Astrocyte (in vitro differentiated cells and primary cell): ENCODE measurements at regions not wholly inside any gene's neighbourhood (a gene's known extent, or its start where the extent isn't known, plus 50 kb on each side); places are given as distances from the start of the nearest gene placed in this dataset.

Experiments
- DNase-seq: peaks from one replicate; pipeline ENCODE4 v3.0.0-alpha.2; 2010; ENCODE audit warnings: low read depth
- FAIRE-seq: peaks from 2 replicates; lab custom pipeline; 2011; peaks lifted over from hg19 to GRCh38; lab: Jason Lieb, UNC
- H2AFZ ChIP-seq: 2 replicates; pipeline ENCODE4 v1.6.0; 2012; ENCODE audit warnings: low read depth, low read length, inconsistent platforms
- H3K27ac ChIP-seq: 2 replicates; pipeline ENCODE4 v1.5.1; 2011; ENCODE audit warnings: low read depth, low read length, inconsistent platforms
- H3K27me3 ChIP-seq: 2 replicates; pipeline ENCODE4 v1.6.0; 2011; ENCODE audit warnings: low read length, inconsistent platforms; ENCODE audit not compliant: insufficient read depth
- H3K36me3 ChIP-seq: 2 replicates; pipeline ENCODE4 v1.5.1; 2011; ENCODE audit warnings: low read length, inconsistent platforms; ENCODE audit not compliant: insufficient read depth
- H3K4me1 ChIP-seq: 2 replicates; pipeline ENCODE4 v1.5.1; 2011; ENCODE audit warnings: low read length, inconsistent platforms; ENCODE audit not compliant: insufficient read depth
- H3K4me2 ChIP-seq: 2 replicates; pipeline ENCODE4 v1.6.0; 2012; ENCODE audit warnings: low read length, inconsistent platforms
- H3K4me3 ChIP-seq: 2 replicates; pipeline ENCODE4 v1.5.1; 2011; ENCODE audit warnings: low read depth, mild to moderate bottlenecking, low read length, inconsistent platforms; ENCODE audit not compliant: insufficient read depth
- H3K79me2 ChIP-seq: 2 replicates; pipeline ENCODE4 v1.6.0; 2012; ENCODE audit warnings: mild to moderate bottlenecking, low read length, inconsistent platforms; ENCODE audit not compliant: insufficient read depth
- H3K9ac ChIP-seq: 2 replicates; pipeline ENCODE4 v1.6.0; 2012; ENCODE audit warnings: mild to moderate bottlenecking, low read length, inconsistent platforms
- H3K9me3 ChIP-seq: 2 replicates; pipeline ENCODE4 v1.5.1; 2012; ENCODE audit warnings: low read depth, mild to moderate bottlenecking, low read length, inconsistent platforms; ENCODE audit not compliant: insufficient read depth
- H4K20me1 ChIP-seq: 2 replicates; pipeline ENCODE4 v1.6.0; 2012; ENCODE audit warnings: low read length, inconsistent platforms; ENCODE audit not compliant: insufficient read depth
- H3K27ac Mint-ChIP-seq: one replicate; pipeline ENCODE4 v1.8.0; 2021; ENCODE audit warnings: mild to moderate bottlenecking, mixed read lengths; ENCODE audit not compliant: unreplicated experiment
- H3K27me3 Mint-ChIP-seq: one replicate; pipeline ENCODE4 v1.8.0; 2021; ENCODE audit warnings: low read depth, mixed read lengths; ENCODE audit not compliant: unreplicated experiment
- H3K36me3 Mint-ChIP-seq: one replicate; pipeline ENCODE4 v1.8.0; 2021; ENCODE audit warnings: low read depth, mixed read lengths; ENCODE audit not compliant: unreplicated experiment
- H3K4me1 Mint-ChIP-seq: one replicate; pipeline ENCODE4 v1.8.0; 2021; ENCODE audit warnings: low read depth, mixed read lengths; ENCODE audit not compliant: unreplicated experiment
- H3K4me3 Mint-ChIP-seq: one replicate; pipeline ENCODE4 v1.8.0; 2021; ENCODE audit warnings: mild to moderate bottlenecking, moderate library complexity, mixed read lengths; ENCODE audit not compliant: unreplicated experiment
- H3K9me3 Mint-ChIP-seq: one replicate; pipeline ENCODE4 v1.8.0; 2021; ENCODE audit warnings: mild to moderate bottlenecking, mixed read lengths; ENCODE audit not compliant: unreplicated experiment
- EZH2 ChIP-seq: IDR thresholded peaks from 2 replicates; pipeline ENCODE4 v1.6.1; 2012; ENCODE audit warnings: mild to moderate bottlenecking, low read length, inconsistent platforms; ENCODE audit not compliant: insufficient read depth
- TF ChIP-seq, protein P1 (sequence below): IDR thresholded peaks from 2 replicates; pipeline ENCODE4 v1.5.1; 2011; ENCODE audit warnings: low read depth, mild to moderate bottlenecking, inconsistent platforms, low read length, moderate library complexity; ENCODE audit not compliant: insufficient read depth

DNA sequence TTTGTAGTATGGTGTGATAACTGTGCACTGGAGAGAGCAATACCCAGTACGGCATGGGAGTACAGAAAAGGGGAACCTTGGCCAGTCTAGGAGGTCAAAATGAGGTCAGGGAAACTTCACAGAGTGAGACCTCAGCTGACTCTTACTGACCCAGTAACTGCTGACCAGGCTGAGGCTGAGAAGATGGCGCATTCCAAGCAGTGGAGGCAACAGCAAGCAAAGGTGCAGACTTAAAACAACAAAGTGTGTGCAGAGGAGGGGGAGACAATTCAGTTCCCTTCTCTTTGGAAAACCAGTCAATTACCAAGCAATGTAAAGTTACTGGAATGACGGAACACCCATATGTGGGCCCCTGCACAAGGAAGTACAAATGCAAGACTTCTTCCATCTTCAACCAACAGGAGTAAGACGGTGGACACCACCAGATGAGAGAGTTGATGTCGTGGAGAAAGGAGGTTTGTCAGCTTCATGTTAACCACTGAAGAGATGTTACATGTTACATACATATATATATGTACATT is 54.6 kb upstream of the PRDX6 start:
- no peak overlapping the region for H3K27ac Mint-ChIP-seq
- Histone ChIP-seq H2AFZ (no peak overlapping the region), H3K79me2 (no peaks in the 10 kb centered on the region), H3K9ac (no peak overlapping the region), H3K36me3 (no peaks in the 10 kb centered on the region), H3K4me3 (no peak overlapping the region), H3K4me2 (no peak overlapping the region), H4K20me1 (no peaks in the 10 kb centered on the region), H3K27me3 (no peaks in the 10 kb centered on the region), H3K4me1 (peaks cover 14% of the 10 kb centered on the region), H3K27ac (no peak overlapping the region), H3K9me3 (no peaks in the 10 kb centered on the region)
- no peak overlapping the region for H3K4me3 Mint-ChIP-seq
- TF ChIP-seq EZH2 = no peak
- TF ChIP-seq, protein P1, sequence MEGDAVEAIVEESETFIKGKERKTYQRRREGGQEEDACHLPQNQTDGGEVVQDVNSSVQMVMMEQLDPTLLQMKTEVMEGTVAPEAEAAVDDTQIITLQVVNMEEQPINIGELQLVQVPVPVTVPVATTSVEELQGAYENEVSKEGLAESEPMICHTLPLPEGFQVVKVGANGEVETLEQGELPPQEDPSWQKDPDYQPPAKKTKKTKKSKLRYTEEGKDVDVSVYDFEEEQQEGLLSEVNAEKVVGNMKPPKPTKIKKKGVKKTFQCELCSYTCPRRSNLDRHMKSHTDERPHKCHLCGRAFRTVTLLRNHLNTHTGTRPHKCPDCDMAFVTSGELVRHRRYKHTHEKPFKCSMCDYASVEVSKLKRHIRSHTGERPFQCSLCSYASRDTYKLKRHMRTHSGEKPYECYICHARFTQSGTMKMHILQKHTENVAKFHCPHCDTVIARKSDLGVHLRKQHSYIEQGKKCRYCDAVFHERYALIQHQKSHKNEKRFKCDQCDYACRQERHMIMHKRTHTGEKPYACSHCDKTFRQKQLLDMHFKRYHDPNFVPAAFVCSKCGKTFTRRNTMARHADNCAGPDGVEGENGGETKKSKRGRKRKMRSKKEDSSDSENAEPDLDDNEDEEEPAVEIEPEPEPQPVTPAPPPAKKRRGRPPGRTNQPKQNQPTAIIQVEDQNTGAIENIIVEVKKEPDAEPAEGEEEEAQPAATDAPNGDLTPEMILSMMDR = no peak
- FAIRE-seq = no peak
- DNase-seq = no peak
- no peaks in the 10 kb centered on the region for H3K9me3 Mint-ChIP-seq
- H3K4me1 Mint-ChIP-seq = peaks cover 21% of the 10 kb centered on the region
- no peaks in the 10 kb centered on the region for H3K27me3 Mint-ChIP-seq
- peaks cover 7% of the 10 kb centered on the region for H3K36me3 Mint-ChIP-seq

DNA sequence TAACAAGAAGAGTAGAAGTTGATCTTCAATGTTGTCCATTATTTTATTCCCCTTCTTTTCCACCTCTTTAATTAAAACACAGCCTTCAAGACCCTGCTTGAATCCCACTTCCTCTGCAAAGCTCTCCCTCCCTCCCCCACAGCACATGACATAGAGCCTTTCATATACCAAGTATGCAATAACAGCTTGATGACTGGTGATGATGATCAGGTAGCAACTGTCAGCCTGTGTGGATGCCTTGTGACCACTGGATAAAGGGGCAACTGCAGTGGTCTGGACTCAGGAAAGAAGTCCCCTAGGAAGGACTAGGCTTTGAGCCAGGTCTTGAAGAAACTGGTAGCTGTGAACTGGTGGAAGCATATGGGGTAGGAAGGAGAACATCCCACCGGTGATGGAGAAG is 53.8 kb upstream of the PRDX6 start:
- peaks cover 7% of the 10 kb centered on the region for H3K36me3 Mint-ChIP-seq
- H3K27me3 Mint-ChIP-seq = no peaks in the 10 kb centered on the region
- no peak overlapping the region for H3K4me3 ChIP-seq
- H3K4me1 ChIP-seq = peaks cover 10% of the 10 kb centered on the region
- no peaks in the 10 kb centered on the region for H3K36me3 ChIP-seq
- H3K27ac Mint-ChIP-seq = no peak overlapping the region
- DNase-seq (no peak), FAIRE-seq (no peak)
- no peaks in the 10 kb centered on the region for H3K9me3 Mint-ChIP-seq
- no peak overlapping the region for H2AFZ ChIP-seq
- H3K27ac ChIP-seq = no peak overlapping the region
- no peaks in the 10 kb centered on the region for H4K20me1 ChIP-seq
- TF ChIP-seq, protein P1 = no peak
- no peak for TF ChIP-seq EZH2
- no peaks in the 10 kb centered on the region for H3K9me3 ChIP-seq
- H3K9ac ChIP-seq = no peak overlapping the region
- no peaks in the 10 kb centered on the region for H3K27me3 ChIP-seq
- H3K4me2 ChIP-seq = no peak overlapping the region
- peaks cover 21% of the 10 kb centered on the region for H3K4me1 Mint-ChIP-seq
- H3K79me2 ChIP-seq = no peaks in the 10 kb centered on the region
- no peak overlapping the region for H3K4me3 Mint-ChIP-seq

DNA sequence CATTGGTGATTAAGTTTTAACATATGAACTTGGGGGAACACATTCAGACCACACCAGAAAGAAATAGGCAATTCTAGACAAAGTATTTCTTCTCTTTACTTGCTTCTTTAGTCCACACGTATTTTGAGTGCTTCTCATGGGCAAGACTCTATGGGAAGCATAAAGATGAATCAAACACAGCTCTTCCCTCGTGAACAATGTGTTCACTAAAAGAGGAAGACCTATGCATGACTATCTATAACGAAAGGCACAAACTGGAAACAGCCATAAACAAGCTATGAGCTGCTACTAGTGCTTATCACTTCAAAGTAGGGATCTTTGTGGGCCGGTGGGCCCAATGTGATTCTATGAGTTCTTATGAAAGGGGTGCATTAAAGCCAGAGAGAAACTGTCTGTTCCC is 53.0 kb upstream of the PRDX6 start:
- H3K9me3 ChIP-seq = no peaks in the 10 kb centered on the region
- H4K20me1 ChIP-seq = no peaks in the 10 kb centered on the region
- TF ChIP-seq, protein P1 = no peak
- TF ChIP-seq EZH2 = no peak
- H2AFZ ChIP-seq = no peak overlapping the region
- no peaks in the 10 kb centered on the region for H3K36me3 ChIP-seq
- peaks cover 8% of the 10 kb centered on the region for H3K4me1 ChIP-seq
- no peak overlapping the region for H3K4me3 ChIP-seq
- Mint-ChIP-seq H3K9me3 (no peaks in the 10 kb centered on the region), H3K27ac (no peak overlapping the region), H3K36me3 (peaks cover 7% of the 10 kb centered on the region), H3K27me3 (no peaks in the 10 kb centered on the region), H3K4me3 (no peak overlapping the region), H3K4me1 (peaks cover 22% of the 10 kb centered on the region)
- H3K27me3 ChIP-seq = no peaks in the 10 kb centered on the region
- FAIRE-seq (no peak), DNase-seq (no peak)
- no peaks in the 10 kb centered on the region for H3K79me2 ChIP-seq
- no peak overlapping the region for H3K4me2 ChIP-seq
- H3K9ac ChIP-seq = no peak overlapping the region
- no peak overlapping the region for H3K27ac ChIP-seq
